ENCODE measurements at regions not wholly inside any gene's neighbourhood (a gene's known extent, or its start where the extent isn't known, plus 50 kb on each side); places are given as distances from the start of the nearest gene placed in this dataset.
A peak's percentile ranks its signal among the peaks of the same experiment; 100 is the strongest.

DNA sequence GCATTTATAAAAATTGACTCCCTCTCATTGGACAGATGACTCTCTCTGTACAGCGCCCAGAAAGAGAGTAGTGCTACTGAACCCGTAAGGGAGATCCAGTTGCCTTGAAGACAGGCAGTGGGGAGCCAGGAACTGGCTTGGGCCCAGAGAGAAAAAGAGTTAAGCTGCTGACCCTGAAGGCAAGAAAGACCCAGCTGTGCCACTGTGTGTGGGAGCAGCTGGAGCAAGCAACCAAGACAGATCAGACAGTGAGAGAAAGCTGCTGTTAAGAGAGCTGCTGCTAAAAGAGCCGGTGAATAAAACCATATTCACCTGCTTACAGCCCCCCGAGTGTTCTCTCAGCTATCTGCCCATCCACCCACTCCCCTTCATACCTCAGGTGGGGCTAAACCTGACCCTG, 149.7 kb upstream of the ADAMTS16 start:
- Histone ChIP-seq H3K9me2 (ENCODE audit: insufficient read depth) (no peaks in the 10 kb centered on the region), H3K4me1 (ENCODE audit: insufficient read depth) (no peaks in the 10 kb centered on the region), H3K27ac (ENCODE audit: low read depth) (no peak overlapping the region), H3K27me3 (ENCODE audit: insufficient read depth) (no peaks in the 10 kb centered on the region), H4K20me1 (replicated peaks; ENCODE audit: insufficient read depth) (no peaks in the 10 kb centered on the region), H3K36me3 (ENCODE audit: insufficient read depth) (no peaks in the 10 kb centered on the region), H3K4me2 (no peak overlapping the region), H3K79me2 (replicated peaks; ENCODE audit: insufficient read depth) (no peaks in the 10 kb centered on the region), H3F3A (replicated peaks; ENCODE audit: low read depth) (no peaks in the 10 kb centered on the region), H3K4me3 (no peak overlapping the region), H2AFZ (no peak overlapping the region)
- no peaks in the 10 kb centered on the region for H3K4me1 Mint-ChIP-seq
- H3K27me3 Mint-ChIP-seq (ENCODE audit: insufficient read depth, low read depth, poor library complexity) = peaks cover 5% of the 10 kb centered on the region
- no peaks in the 10 kb centered on the region for H3K9me3 Mint-ChIP-seq
- DNase-seq (ENCODE audit: low spot score) (no peak), ATAC-seq (no peak)
- H3K36me3 Mint-ChIP-seq (ENCODE audit: low read depth) = no peaks in the 10 kb centered on the region
- H3K4me3 Mint-ChIP-seq = no peak overlapping the region
- H3K27ac Mint-ChIP-seq = 0 out of 2 replicates have a peak overlapping the region, but pooled peaks have one; percentile 18
- TF ChIP-seq EZH2 (IDR thresholded peaks at IDR 0.05; ENCODE audit: low read depth, unreplicated experiment) (no peak), NANOG (IDR thresholded peaks at IDR 0.05; ENCODE audit: borderline replicate concordance) (no peak), EZH2phosphoT487 (IDR thresholded peaks at IDR 0.05; ENCODE audit: unreplicated experiment) (no peak), STAT1 (IDR thresholded peaks at IDR 0.05; ENCODE audit: unreplicated experiment) (no peak), CREB1 (CRISPR knock-in tag; IDR thresholded peaks at IDR 0.05; ENCODE audit: low read depth) (no peak), POLR2AphosphoS5 (IDR thresholded peaks at IDR 0.05; ENCODE audit: low read depth) (no peak), ZNF114 (CRISPR knock-in tag; IDR thresholded peaks at IDR 0.05) (no peak), JUNB (IDR thresholded peaks at IDR 0.05; ENCODE audit: unreplicated experiment) (no peak)
- TF ChIP-seq, protein P1, sequence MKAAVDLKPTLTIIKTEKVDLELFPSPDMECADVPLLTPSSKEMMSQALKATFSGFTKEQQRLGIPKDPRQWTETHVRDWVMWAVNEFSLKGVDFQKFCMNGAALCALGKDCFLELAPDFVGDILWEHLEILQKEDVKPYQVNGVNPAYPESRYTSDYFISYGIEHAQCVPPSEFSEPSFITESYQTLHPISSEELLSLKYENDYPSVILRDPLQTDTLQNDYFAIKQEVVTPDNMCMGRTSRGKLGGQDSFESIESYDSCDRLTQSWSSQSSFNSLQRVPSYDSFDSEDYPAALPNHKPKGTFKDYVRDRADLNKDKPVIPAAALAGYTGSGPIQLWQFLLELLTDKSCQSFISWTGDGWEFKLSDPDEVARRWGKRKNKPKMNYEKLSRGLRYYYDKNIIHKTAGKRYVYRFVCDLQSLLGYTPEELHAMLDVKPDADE (IDR thresholded peaks at IDR 0.05) = no peak
- TF ChIP-seq, protein P2, sequence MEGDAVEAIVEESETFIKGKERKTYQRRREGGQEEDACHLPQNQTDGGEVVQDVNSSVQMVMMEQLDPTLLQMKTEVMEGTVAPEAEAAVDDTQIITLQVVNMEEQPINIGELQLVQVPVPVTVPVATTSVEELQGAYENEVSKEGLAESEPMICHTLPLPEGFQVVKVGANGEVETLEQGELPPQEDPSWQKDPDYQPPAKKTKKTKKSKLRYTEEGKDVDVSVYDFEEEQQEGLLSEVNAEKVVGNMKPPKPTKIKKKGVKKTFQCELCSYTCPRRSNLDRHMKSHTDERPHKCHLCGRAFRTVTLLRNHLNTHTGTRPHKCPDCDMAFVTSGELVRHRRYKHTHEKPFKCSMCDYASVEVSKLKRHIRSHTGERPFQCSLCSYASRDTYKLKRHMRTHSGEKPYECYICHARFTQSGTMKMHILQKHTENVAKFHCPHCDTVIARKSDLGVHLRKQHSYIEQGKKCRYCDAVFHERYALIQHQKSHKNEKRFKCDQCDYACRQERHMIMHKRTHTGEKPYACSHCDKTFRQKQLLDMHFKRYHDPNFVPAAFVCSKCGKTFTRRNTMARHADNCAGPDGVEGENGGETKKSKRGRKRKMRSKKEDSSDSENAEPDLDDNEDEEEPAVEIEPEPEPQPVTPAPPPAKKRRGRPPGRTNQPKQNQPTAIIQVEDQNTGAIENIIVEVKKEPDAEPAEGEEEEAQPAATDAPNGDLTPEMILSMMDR (conservative IDR thresholded peaks at IDR 0.05; ENCODE audit: low read depth in 2 of 2) = no peak
- TF ChIP-seq, protein P3, sequence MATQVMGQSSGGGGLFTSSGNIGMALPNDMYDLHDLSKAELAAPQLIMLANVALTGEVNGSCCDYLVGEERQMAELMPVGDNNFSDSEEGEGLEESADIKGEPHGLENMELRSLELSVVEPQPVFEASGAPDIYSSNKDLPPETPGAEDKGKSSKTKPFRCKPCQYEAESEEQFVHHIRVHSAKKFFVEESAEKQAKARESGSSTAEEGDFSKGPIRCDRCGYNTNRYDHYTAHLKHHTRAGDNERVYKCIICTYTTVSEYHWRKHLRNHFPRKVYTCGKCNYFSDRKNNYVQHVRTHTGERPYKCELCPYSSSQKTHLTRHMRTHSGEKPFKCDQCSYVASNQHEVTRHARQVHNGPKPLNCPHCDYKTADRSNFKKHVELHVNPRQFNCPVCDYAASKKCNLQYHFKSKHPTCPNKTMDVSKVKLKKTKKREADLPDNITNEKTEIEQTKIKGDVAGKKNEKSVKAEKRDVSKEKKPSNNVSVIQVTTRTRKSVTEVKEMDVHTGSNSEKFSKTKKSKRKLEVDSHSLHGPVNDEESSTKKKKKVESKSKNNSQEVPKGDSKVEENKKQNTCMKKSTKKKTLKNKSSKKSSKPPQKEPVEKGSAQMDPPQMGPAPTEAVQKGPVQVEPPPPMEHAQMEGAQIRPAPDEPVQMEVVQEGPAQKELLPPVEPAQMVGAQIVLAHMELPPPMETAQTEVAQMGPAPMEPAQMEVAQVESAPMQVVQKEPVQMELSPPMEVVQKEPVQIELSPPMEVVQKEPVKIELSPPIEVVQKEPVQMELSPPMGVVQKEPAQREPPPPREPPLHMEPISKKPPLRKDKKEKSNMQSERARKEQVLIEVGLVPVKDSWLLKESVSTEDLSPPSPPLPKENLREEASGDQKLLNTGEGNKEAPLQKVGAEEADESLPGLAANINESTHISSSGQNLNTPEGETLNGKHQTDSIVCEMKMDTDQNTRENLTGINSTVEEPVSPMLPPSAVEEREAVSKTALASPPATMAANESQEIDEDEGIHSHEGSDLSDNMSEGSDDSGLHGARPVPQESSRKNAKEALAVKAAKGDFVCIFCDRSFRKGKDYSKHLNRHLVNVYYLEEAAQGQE (IDR thresholded peaks at IDR 0.05; ENCODE audit: unreplicated experiment) = no peak
- TF ChIP-seq, protein P4, sequence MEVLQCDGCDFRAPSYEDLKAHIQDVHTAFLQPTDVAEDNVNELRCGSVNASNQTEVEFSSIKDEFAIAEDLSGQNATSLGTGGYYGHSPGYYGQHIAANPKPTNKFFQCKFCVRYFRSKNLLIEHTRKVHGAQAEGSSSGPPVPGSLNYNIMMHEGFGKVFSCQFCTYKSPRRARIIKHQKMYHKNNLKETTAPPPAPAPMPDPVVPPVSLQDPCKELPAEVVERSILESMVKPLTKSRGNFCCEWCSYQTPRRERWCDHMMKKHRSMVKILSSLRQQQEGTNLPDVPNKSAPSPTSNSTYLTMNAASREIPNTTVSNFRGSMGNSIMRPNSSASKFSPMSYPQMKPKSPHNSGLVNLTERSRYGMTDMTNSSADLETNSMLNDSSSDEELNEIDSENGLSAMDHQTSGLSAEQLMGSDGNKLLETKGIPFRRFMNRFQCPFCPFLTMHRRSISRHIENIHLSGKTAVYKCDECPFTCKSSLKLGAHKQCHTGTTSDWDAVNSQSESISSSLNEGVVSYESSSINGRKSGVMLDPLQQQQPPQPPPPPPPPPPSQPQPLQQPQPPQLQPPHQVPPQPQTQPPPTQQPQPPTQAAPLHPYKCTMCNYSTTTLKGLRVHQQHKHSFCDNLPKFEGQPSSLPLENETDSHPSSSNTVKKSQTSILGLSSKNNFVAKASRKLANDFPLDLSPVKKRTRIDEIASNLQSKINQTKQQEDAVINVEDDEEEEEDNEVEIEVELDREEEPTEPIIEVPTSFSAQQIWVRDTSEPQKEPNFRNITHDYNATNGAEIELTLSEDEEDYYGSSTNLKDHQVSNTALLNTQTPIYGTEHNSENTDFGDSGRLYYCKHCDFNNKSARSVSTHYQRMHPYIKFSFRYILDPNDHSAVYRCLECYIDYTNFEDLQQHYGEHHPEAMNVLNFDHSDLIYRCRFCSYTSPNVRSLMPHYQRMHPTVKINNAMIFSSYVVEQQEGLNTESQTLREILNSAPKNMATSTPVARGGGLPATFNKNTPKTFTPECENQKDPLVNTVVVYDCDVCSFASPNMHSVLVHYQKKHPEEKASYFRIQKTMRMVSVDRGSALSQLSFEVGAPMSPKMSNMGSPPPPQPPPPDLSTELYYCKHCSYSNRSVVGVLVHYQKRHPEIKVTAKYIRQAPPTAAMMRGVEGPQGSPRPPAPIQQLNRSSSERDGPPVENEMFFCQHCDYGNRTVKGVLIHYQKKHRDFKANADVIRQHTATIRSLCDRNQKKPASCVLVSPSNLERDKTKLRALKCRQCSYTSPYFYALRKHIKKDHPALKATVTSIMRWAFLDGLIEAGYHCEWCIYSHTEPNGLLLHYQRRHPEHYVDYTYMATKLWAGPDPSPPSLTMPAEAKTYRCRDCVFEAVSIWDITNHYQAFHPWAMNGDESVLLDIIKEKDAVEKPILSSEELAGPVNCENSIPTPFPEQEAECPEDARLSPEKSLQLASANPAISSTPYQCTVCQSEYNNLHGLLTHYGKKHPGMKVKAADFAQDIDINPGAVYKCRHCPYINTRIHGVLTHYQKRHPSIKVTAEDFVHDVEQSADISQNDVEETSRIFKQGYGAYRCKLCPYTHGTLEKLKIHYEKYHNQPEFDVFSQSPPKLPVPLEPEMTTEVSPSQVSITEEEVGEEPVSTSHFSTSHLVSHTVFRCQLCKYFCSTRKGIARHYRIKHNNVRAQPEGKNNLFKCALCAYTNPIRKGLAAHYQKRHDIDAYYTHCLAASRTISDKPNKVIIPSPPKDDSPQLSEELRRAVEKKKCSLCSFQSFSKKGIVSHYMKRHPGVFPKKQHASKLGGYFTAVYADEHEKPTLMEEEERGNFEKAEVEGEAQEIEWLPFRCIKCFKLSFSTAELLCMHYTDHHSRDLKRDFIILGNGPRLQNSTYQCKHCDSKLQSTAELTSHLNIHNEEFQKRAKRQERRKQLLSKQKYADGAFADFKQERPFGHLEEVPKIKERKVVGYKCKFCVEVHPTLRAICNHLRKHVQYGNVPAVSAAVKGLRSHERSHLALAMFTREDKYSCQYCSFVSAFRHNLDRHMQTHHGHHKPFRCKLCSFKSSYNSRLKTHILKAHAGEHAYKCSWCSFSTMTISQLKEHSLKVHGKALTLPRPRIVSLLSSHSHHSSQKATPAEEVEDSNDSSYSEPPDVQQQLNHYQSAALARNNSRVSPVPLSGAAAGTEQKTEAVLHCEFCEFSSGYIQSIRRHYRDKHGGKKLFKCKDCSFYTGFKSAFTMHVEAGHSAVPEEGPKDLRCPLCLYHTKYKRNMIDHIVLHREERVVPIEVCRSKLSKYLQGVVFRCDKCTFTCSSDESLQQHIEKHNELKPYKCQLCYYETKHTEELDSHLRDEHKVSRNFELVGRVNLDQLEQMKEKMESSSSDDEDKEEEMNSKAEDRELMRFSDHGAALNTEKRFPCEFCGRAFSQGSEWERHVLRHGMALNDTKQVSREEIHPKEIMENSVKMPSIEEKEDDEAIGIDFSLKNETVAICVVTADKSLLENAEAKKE (CRISPR knock-in tag; IDR thresholded peaks at IDR 0.05) = no peak

Measured in GM23338 (cell line).